NCI-H345 (cell line): ENCODE measurements at regions not wholly inside any gene's neighbourhood (a gene's known extent, or its start where the extent isn't known, plus 50 kb on each side); places are given as distances from the start of the nearest gene placed in this dataset.
"Not testable (repeated sequence)": the region's sequence is repeated elsewhere in the genome, so short reads cannot be mapped to it uniquely, and the experiment has no call there.

Experiments used
- DNase-seq: peaks from one replicate; lab custom pipeline; 2025; lab: John Stamatoyannopoulos, UW

DNA sequence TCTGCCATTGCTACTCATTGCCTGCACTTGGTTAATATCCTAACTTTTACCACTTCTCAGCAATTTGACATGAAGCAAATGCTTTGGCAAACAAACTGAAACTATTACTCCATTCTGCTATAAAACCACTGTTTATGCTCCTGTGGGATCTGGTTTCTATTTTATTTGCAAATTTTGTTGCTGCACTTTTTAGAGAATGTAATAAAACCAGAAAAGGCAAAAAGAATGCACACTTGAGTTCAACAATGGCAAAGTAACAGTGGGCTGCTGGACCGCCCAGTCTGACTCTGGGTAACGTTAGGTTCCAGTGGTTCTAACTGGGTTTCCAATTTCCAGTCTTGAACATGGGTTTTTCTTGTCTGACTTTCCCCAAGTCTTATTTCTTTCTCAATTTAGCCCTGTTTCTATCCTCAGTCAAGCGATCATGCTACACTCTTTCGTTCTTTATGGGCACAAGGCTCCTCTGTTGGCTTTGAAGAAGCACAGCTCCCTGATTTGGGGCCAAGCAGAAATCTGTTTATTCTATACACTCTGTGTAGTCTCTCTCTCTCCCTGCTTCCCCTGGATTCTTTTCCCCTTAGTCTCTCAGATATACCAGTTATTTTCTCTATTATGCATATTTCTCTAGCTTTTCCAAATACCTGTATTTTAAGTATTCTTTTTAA, 129.2 kb upstream of the FAM3C start:
- DNase-seq, result no peak

DNA sequence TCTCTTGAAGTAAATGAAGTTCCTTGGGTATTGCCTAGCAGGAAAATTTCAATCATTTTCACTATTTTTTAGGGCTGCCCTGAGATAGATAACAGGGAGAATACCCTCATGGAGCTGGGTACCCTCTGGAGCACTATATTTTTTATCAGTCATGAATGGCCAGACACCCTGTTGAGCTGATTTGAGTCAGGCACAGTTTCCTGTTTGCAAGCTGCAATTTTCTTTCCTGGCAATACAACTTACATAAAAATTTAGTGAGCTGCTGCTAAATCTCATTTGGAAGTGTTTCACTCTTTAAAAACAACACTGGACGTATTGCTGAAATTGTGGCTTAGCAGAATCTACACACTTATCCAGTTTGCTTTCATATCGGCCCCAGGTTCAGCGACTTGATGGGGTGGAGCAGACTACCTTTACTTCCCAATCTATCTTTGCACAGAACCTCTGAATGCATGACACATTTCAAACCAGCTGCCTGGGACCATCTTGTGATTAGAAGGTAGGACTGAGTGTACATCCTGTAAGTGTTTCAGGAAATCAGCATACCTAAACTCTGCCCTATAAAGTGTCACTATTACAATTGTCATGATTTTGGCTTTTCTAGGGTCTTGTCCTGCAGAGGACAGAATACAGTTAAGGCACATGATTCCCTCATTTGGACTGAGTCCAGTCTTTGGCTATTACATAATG, 125.7 kb upstream of the FAM3C start:
- DNase-seq, result no peak

DNA sequence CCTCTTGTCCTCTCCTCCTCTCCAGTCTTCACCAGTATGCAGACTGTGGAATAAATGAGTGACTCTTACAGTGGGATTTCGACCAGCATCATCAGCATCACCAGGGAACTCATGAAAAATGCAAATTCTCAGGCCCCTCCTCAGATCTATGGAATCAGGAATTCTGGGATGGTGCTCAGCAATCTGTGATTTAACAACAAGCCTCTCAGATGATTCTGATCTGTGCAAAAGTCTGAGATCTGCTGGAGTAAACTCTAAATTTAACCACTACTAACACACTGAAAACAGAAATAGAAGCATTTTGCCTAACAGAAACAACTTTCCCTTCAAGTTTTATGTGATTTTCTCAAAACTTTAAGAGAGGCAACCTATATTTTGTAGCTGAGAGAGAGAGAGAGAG, 124.8 kb upstream of the FAM3C start:
- DNase-seq, result no peak

DNA sequence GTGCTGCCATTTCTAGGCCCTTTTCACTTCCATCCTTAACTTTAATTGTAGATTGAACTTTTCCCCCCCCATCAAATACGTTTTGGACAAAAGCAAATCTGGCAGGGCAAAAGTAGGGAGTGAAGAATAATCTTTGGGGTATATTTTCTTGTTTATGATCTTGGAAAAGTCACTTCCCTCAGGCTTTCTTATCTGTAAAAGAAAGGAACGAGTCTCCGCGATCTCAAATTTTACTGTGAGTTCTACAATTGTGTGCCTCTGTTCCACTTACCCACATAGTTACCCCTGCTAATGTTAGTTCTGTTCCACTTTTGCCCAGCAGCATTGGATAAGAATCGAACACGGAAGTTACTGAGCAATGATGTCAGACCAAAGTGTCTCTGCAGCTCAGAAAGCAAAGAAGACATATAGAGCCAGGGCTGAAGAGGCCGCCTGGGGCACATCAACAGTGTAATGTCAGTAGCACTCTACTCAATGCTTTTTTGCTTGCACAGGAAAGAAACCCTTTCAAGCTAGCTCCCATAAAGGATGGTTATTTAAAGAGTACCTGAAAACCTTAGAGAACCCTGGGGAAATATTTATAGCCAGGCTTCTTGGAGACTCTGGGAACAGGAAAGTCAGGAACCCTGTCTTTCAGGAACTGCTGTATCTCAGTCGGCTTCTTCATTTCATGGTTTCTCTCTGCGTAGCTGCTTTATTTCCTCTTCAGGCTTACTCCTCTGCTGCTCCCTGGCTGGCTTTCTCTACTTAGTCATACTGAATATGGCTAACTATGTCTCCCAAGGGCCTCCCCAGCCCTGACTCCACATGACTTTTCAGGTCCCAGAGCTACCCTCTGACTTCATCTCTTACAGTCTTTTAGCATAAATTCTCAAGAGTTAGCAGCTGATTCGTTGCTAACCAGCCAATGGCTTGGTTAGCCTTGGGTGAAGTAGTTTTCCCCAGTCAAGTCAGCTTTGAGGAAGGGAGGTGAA, 123.7 kb upstream of the FAM3C start:
- no peak for DNase-seq

DNA sequence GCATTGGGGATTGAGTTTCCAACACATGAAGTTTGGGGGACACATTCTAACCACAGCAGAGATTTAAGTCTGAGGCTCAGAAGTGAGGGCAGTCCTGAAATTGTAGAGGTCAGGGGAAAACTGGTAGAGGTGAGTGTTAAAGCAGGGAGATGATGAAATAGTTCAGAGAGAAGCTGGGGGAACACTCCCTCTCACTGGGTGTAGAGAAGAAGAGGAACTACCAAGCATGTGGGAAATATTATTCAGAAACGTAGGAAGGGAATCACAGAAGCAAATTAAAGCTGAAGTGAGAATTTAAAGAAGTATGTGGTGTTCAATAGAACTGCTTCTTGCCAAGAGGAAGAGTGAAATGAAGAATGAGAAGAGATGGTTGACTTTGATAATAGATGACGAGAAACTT, 121.5 kb upstream of the FAM3C start:
- DNase-seq, result no peak

DNA sequence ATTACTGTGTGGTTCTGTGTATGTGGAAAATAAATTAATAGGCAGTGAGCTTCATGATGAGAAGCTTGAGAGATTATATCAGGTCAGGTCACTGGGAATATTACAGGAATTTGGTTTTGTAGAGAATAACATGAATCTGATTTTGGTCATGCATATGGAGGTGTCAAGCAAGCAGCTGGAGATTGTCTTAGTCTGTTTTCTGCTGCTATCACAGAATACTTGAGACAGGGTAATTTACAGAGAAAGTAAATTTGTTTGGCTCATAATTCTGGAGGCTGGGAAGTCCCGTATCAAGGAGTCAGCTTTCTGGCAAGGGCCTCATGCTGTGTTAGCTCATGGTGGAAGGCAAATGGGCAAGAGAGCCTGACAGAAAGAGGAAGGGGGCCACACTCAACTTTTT, 120.7 kb upstream of the FAM3C start:
- no peak for DNase-seq

DNA sequence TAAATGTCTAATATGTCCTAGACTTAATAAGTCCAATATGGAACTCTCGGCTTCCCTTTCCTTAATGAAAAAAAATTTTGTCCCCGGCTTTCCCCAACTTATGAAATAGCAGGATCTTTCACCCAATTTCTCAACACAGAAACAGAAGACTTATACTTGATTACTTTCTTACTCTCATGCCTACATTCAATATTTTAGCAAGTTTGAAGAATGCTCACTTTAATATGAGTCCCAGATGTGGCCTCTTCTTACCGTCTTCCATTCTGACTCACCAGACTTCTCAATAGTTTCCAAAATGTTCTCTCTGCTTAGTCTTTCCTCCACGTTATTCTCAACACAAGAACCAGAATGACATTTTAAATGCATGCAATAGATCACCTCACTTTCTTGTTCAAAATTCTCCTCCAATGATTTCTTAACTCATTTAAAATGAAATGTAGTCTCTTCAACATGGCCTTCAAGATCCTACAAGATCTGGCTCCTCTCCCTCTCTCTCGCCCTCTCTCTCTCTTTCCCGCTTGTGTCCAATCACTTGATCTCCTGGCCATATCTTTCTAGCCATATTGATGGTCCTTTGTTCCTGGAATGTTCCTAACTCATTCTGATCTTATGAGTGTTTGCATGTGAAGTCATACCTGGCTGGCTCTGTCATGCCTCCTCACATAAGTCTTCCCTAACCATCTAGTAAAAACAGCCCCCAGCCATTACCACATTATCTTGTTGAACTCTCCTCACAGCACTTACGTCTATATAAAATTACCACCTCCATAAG, 119.7 kb upstream of the FAM3C start:
- DNase-seq, result no peak

DNA sequence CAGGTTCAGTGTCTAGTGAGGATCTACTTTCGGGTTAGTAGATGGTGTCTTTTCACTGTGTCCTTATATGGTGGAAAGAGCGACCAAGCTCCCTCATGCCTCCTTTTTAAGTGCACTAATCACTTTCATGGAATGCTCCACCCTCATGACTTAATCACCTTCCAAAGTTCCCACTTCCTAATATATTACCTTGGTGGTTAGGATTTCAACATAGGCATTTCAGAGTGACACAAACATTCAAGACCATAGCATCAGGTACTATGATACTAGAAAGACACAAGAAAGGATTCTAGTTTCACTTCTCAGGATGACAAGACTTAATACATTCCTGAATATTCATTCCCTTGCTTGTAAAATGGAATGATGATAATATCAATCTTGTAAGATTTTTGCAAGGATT, 119.1 kb upstream of the FAM3C start:
- DNase-seq, result no peak

DNA sequence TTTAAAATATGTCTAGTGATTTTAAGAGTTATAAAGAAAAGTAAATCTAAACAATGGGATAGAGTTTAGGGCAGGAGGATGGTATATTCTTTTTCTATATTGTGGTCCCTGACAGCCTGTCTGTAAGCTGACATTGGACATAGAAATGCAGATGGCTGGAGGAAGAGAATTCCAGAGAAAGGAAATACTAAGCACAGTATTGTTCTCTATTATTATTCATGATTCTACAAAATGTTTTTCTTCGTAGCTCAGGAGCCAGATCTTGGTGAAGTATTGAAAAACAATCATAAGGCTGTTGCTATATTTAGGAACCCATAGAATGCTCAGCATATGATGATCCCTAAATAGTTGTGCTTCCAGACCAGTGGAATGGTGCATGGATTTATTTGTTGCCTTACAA, 117.0 kb upstream of the FAM3C start:
- no peak for DNase-seq

DNA sequence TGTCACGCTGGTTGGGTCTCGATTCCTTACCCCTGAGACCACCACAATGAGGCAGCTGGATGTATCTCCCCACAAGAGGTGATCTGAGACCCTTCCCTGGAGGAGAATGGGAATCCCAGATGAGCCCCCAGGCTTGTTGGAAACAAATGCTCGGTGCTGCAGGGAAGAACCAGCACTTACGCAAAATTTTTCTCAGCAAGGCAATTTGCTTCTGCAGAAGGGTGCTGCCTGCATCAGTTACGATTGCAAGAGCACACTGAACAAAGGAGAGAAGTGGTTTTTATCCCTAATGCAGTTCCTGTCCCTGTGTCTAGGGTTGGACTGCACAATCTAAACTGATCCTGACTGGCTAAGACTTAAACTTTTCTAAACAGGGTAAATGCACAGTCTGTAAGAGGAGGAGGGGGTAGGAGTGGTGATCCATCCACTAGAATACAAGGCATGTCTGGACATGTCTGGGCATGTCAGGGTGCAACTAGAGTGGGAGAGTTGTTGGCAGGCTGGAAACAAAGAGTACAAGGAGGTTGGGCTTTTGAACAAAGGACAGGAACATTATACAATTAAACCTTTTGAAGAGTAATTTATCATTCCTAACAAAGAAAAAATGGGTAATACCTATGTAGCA, 114.9 kb upstream of the FAM3C start:
- DNase-seq, result no peak

DNA sequence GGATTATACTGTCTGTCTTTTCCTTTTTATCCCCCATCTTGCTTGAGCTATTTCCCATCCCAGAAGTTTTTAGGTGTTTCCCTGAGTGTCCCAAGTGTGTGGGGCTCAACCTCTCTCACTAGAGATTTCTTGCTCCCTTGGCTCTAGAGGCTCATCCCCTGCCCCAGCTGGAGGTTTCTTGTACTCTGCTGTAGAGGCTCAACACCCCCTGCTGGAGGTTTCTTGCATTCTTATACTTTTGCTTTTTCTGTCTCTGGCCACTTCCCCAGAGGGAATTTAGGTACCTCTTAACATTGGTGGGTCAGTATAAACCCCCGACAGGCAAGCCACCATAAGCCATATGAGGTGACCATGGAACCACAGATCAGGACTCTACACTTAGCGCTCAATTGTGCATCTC, 114.2 kb upstream of the FAM3C start:
- DNase-seq, result no peak

DNA sequence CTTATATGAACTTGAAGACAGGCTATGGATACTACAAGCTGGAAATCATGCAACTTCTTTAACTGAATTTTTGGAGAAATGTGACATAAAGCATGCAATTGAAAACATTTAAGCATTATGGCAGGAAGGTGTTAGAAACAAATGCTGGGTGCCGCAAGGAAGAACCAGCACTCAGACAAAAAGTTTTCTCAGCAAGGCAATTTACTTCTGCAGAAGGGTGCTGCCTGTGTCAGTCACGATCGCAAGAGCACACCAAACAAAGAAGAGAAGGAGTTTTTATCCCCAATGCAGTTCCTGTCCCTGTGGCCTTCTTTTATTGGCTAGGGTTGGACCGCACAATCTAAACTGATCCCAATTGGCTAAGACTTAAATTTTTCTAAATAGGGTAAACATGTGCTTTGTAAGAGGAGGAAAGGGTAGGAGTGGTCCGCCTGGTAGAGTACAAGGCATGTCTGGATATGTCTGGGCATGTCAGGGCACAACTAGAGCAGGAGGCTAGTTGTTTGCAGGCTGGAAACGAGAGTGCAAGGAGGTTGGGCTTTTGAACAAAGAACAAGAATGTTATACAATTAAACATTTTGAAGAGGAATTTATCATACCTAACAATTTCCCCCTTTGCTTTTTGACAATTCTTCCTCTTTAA, 109.6 kb upstream of the FAM3C start:
- no peak for DNase-seq

DNA sequence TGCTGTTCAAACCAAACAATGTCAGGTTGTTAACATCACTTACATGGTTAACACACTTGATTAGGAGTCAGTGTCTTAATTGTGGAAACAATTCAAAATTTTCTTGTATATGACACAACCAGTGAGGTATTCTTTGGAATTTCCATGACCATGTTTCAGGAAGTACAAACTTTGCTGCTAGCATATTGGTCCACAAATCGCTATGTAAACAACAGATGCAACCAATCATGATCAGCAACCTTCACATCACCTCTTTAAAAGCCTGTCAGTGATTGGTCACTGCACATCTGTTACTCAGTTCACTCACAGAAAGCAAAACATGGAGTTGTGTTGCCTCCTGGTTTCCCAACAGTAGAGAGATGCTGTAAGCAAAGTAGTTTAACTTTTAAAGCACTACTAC, 108.9 kb upstream of the FAM3C start:
- DNase-seq, result no peak

DNA sequence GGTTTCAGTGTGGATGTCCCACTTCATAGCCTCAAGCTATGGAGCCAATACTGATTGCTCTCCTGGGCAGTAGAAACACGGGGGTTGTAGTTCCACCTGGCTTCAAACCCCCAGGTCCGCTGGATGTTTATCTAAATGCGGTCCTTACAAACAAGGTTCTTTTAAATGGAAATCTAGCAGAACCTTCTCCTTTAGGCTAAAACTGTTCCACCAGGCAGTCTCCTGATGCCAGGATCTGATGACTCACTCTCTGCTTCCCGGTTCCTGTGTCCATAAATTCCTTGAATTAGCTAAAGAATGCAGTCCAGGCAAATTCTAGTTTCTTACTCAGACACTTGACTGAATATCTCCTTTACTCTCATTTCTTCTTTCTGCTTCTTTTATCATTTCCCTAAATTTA, 108.4 kb upstream of the FAM3C start:
- no peak for DNase-seq

DNA sequence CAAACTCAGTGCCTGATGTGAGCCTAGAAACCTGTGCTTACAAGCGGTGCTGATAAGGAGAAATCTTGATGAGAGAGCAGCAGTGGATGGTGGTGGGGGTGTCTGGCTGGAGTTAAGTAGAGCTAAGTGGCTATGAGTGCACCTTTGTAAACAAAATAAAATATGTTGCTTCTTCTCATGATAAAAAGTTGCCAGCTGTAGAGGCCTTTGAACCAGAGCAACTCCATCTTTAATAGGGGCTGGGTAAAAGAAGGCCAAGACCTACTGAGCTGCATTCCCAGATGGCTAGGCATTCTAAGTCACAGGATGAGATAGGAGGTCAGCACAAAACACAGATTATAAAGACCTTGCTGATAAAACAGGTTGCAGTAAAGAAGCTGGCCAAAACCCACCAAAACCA, 107.6 kb upstream of the FAM3C start:
- DNase-seq, result no peak

DNA sequence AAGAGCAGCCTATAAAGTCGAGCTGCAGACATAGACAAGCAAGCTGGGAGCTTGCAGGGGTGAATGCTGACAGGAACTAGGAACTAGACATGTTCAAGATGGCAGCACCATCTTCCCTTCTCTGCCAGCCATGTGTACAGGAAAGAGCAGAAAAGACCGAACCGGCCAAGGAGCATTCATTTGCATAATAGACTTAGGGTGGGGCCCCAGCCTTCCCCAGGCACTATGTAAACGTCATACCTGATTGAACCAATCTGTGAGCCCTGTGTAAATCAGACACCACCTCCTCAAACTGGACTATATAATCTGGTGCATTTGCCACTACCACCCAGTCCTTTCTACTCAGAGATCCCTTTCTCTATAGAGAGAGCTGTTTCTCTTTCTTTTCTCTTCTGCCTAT, 106.9 kb upstream of the FAM3C start:
- no peak for DNase-seq

DNA sequence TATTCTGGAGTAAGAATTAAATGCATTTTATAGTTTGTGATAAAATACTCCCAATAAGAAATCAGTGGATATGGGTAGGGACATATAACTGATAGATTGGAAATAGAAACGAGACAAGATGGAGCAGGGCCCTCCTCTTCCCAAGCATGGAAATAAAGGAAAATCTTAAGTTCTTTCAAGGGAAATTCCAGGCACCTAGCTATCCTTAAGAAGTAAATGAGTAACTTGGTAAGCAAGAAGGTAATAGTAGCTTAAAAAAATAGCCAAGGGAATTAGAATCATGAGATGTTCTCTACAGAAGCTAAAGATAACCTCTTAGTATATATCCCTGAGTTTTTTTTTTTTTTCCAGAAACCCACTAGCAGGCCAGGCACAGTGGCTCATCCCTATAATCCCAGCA, 105.5 kb upstream of the FAM3C start:
- DNase-seq, result no peak

DNA sequence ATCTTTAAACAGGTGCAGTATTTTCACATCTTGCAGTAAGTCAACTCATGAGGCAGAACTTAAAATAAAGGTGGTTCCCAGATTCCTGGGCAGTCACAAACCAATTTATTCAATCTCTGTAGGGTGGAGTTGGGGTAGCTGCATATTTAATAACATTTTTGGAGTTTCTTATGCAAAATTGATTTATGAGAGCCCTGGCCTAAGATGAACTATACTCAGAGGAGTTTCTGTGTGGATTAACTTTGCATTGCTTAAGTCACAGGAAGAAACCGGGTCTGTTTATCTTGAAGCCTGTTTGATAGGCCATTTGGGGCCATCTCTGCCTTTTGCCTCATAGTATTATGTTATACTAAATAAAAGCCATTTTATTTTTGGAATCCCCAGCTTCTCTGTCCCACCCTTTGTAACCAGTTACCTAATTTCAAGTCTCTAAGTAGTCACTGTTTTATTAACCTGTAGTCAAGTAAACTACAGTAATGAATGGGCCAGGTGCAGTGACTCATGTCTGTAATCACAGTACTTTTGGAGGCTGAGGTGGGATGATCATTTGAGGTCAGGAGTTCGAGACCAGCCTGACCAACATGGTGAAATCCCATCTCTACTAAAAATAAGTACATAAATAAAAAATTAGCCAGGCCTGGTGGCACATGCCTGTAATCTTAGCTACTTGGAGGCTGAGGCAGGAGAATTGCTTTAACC, 104.4 kb upstream of the FAM3C start:
- no peak for DNase-seq

DNA sequence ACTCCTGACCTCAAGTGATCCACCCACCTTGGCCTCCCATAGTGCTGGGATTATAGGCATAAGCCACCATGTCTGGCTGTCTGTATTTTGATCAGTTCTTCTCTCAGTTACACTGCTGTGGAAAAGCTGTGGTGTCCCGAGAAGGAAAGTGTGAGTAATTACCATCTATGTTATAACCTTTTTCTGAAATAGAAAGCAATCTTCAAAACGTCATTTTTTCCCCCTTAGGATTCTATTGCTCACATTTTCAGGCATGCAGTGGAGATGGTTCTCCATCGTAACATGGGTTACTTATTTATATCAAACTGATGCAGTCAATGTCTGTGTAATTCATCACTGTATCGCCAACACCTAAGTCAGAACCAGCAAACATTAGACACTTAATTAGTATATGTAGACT, 103.5 kb upstream of the FAM3C start:
- DNase-seq, result no peak

DNA sequence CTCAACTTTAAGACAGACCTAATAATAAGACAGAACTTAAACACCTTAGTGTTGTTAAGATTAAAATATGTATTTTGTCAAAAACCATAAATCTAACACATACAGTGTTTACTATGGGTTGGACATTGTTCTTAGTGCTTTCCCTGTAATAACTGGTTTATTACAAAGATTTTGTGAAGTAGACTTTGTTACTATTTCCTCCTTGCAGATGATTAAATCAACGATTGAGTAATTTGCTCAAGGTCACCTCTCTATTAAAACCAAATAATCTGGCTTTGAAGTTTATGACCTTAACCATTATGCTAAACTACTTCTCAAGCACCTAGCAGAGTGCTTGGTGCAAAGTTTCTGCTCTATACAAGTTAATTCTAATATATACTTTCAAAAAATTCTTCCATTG, 102.7 kb upstream of the FAM3C start:
- DNase-seq, result no peak

DNA sequence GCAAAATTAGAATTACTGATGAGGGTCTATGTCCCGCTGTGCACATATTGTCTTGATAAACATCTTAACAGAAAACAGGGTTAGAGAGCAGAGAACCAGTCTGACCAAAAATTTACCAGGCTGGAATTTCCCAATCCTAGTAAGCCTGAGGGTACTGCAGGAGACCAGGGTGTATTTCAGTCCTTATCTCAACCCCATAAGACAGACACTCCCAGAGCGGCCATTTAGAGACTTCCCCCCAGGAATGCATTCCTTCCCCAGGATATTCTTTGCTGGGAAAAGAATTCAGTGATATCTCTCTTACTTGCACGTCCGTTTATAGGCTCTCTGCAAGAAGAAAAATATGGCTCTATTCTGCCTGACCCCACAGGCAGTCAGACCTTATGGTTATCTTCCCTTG, 101.4 kb upstream of the FAM3C start:
- not testable (repeated sequence) for DNase-seq
